ENCODE measurements at regions not wholly inside any gene's neighbourhood (a gene's known extent, or its start where the extent isn't known, plus 50 kb on each side); places are given as distances from the start of the nearest gene placed in this dataset.
"Not testable (repeated sequence)": the region's sequence is repeated elsewhere in the genome, so short reads cannot be mapped to it uniquely, and the experiment has no call there.

- H3K9me3 Mint-ChIP-seq (ENCODE audit: low read depth): no peaks in the 10 kb centered on the region
- intact Hi-C loops (cut with DNase I, micrococcal nuclease): loop anchor here in 1 of 2 experiments (2.0 kb wide), 1 partner anchor 15 kb away; no protein-coding TSS in a partner anchor
- ChIA-PET POLR2A (no interaction called here), CTCF (no interaction called here)
- no peak overlapping the region for H3K27ac Mint-ChIP-seq
- H3K27me3 Mint-ChIP-seq: no peaks in the 10 kb centered on the region
- DNase-seq: no peak
- no peaks in the 10 kb centered on the region for H3K4me1 Mint-ChIP-seq
- H3K36me3 Mint-ChIP-seq (ENCODE audit: low read depth): no peaks in the 10 kb centered on the region
- H3K4me3 Mint-ChIP-seq: no peak overlapping the region
- ATAC-seq: no peak
Measured at GRCh38 chr12:30191696-30192455, 408.1 kb upstream of the TMTC1 start.

DNA sequence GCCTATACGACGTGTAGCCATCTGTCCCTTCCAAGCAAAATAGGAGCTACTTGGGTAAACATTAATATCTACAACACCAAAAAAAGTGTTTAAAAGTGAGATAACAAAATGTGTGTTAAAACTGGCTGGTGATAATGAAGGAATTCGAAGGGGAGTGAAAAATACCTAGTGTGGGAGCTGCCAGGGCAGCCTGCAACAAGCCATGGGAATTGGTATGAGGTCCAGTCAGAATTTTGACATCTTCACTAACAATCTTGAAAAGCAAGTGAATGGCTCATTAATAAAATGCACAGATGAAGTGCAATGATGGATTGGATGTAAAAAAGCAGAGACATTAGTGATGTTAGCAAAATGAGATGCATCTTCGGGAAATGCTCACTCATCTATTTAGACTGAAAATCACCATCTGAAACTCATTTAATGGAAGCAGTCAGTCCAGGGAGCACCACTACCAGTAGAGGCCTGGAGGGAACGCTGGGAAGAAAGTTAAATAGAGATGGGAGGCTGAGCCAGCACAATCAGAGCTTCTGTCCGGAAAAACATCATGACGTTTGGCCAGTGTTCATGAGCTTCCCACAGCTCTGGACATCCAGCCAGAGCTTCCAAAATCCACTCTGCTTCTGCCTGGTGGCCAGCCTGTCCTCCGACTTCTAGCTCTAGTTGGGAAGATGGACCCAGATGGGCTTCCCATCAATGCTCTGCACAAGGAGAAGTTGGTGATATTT lies 405.0 kb upstream of the TMTC1 start:
- ChIA-PET CTCF (no interaction called here), POLR2A (no interaction called here)
- no peaks in the 10 kb centered on the region for H3K4me1 Mint-ChIP-seq
- DNase-seq: no peak
- no peak overlapping the region for H3K27ac Mint-ChIP-seq
- no peaks in the 10 kb centered on the region for H3K27me3 Mint-ChIP-seq
- H3K4me3 Mint-ChIP-seq: no peak overlapping the region
- no peaks in the 10 kb centered on the region for H3K9me3 Mint-ChIP-seq (ENCODE audit: low read depth)
- intact Hi-C loops (cut with DNase I, micrococcal nuclease): no loop called here
- no peaks in the 10 kb centered on the region for H3K36me3 Mint-ChIP-seq (ENCODE audit: low read depth)
- no peak for ATAC-seq

DNA sequence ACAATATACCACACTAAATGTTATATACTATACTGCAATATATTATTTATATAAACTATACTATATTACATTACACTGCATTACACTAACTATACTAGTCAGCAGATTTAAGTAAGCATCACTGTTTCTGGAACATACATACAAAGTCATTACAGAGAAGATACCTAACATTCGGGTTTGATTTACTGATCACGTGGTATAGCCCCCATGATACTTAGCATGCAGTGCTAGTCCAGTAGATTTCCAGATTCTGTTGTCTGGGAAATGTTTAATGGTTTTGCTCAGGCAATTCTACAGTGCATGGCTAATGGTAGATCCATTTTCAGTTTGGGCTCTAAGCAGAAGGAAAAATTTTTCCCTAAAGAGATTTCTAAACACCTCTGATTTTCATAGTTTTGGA lies 403.7 kb upstream of the TMTC1 start:
- no peaks in the 10 kb centered on the region for H3K27me3 Mint-ChIP-seq

GRCh38 chr12:30181334-30181733 lies 397.6 kb upstream of the TMTC1 start:
- DNase-seq (no peak), ATAC-seq (no peak)
- Mint-ChIP-seq H3K27ac (no peak overlapping the region), H3K9me3 (ENCODE audit: low read depth) (no peaks in the 10 kb centered on the region), H3K36me3 (ENCODE audit: low read depth) (no peaks in the 10 kb centered on the region), H3K27me3 (no peaks in the 10 kb centered on the region), H3K4me3 (no peak overlapping the region), H3K4me1 (no peaks in the 10 kb centered on the region)
- ChIA-PET CTCF (no interaction called here), POLR2A (no interaction called here)
- intact Hi-C loops (cut with DNase I, micrococcal nuclease): no loop called here

More for the DNA sequence above, 403.7 kb upstream of the TMTC1 start:
- intact Hi-C loops (cut with DNase I, micrococcal nuclease): no loop called here
- no peak for ATAC-seq
- no peak for DNase-seq
- no peaks in the 10 kb centered on the region for H3K36me3 Mint-ChIP-seq (ENCODE audit: low read depth)
- H3K4me1 Mint-ChIP-seq: no peaks in the 10 kb centered on the region
- ChIA-PET CTCF (no interaction called here), POLR2A (no interaction called here)
- H3K4me3 Mint-ChIP-seq: no peak overlapping the region
- H3K9me3 Mint-ChIP-seq (ENCODE audit: low read depth): no peaks in the 10 kb centered on the region
- no peak overlapping the region for H3K27ac Mint-ChIP-seq

- DNase-seq (no peak), ATAC-seq (no peak)
- H3K4me1 Mint-ChIP-seq: no peaks in the 10 kb centered on the region
- no peak overlapping the region for H3K4me3 Mint-ChIP-seq
- CTCF ChIA-PET: no interaction called here
- intact Hi-C loops (cut with DNase I, micrococcal nuclease): no loop called here
- H3K27ac Mint-ChIP-seq: no peak overlapping the region
- H3K9me3 Mint-ChIP-seq (ENCODE audit: low read depth): no peaks in the 10 kb centered on the region
- H3K36me3 Mint-ChIP-seq (ENCODE audit: low read depth): no peaks in the 10 kb centered on the region
- POLR2A ChIA-PET: no interaction called here
- H3K27me3 Mint-ChIP-seq: no peaks in the 10 kb centered on the region
Measured at GRCh38 chr12:30180602-30181001, 396.9 kb upstream of the TMTC1 start.

- no peak overlapping the region for H3K4me3 Mint-ChIP-seq
- no peaks in the 10 kb centered on the region for H3K9me3 Mint-ChIP-seq (ENCODE audit: low read depth)
Measured at GRCh38 chr12:30178916-30179315, 395.2 kb upstream of the TMTC1 start.

DNA sequence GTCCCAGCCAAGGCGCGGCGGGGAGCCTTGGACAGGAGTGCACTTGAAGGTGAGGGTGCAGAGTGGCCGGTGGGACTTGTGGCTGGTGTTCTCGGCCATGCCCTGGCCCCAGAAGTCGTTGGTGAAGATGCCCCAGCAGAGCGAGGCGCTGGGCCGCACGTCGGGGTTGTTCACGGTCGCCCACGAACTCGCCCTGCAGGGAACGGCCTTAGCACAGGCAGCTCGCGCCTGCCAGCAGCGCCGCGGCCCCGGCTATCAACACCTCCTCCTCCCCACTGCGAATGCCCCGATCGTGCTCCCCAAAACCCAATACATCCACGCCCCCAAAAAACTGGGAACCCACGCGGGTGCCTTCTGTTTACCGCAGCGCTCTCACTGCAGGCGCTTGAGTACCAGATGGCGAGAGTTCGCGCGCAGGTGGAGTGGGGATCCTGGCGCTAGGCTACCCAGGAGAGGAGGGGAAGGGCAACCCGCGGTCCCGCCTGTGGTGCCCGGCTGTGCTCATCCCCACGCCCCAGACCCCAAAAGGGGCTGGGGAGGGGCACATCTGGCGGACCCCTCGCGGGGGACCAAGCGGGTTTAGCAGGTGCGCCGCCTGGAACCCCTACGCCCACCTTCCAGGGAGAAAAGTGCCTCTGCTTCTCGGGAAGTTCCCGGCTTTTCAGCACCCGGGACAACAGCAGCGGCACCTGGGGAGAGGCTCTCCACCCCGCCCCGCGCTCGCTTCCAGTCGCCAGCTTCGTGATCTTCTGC lies 386.3 kb upstream of the TMTC1 start:
- Mint-ChIP-seq H3K27me3 (peaks cover 7% of the 10 kb centered on the region), H3K9me3 (ENCODE audit: low read depth) (no peaks in the 10 kb centered on the region), H3K27ac (no peak overlapping the region), H3K4me3 (no peak overlapping the region), H3K36me3 (ENCODE audit: low read depth) (no peaks in the 10 kb centered on the region), H3K4me1 (no peaks in the 10 kb centered on the region)
- CTCF ChIA-PET: no interaction called here
- POLR2A ChIA-PET: no interaction called here
- DNase-seq: no peak
- no peak for ATAC-seq
- intact Hi-C loops (cut with DNase I, micrococcal nuclease): no loop called here

More at GRCh38 chr12:30178916-30179315, 395.2 kb upstream of the TMTC1 start:
- no peaks in the 10 kb centered on the region for H3K4me1 Mint-ChIP-seq
- no peaks in the 10 kb centered on the region for H3K27me3 Mint-ChIP-seq
- H3K36me3 Mint-ChIP-seq (ENCODE audit: low read depth): no peaks in the 10 kb centered on the region
- ChIA-PET POLR2A (no interaction called here), CTCF (no interaction called here)
- intact Hi-C loops (cut with DNase I, micrococcal nuclease): loop anchor here in 1 of 2 experiments (5.0 kb wide), 1 partner anchor 38 kb away; no protein-coding TSS in a partner anchor
- no peak overlapping the region for H3K27ac Mint-ChIP-seq
- DNase-seq (no peak), ATAC-seq (no peak)

- DNase-seq (no peak), ATAC-seq (no peak)
- H3K4me3 Mint-ChIP-seq: no peak overlapping the region
- H3K36me3 Mint-ChIP-seq (ENCODE audit: low read depth): no peaks in the 10 kb centered on the region
- H3K27ac Mint-ChIP-seq: no peak overlapping the region
- peaks cover 4% of the 10 kb centered on the region for H3K27me3 Mint-ChIP-seq
- H3K9me3 Mint-ChIP-seq (ENCODE audit: low read depth): no peaks in the 10 kb centered on the region
- ChIA-PET POLR2A (no interaction called here), CTCF (no interaction called here)
- H3K4me1 Mint-ChIP-seq: no peaks in the 10 kb centered on the region
- intact Hi-C loops (cut with DNase I, micrococcal nuclease): no loop called here
Measured at GRCh38 chr12:30166006-30166795, 382.5 kb upstream of the TMTC1 start.

GRCh38 chr12:30164382-30165318 lies 380.9 kb upstream of the TMTC1 start:
- Mint-ChIP-seq H3K9me3 (ENCODE audit: low read depth) (no peaks in the 10 kb centered on the region), H3K27me3 (no peaks in the 10 kb centered on the region), H3K27ac (no peak overlapping the region), H3K36me3 (ENCODE audit: low read depth) (no peaks in the 10 kb centered on the region), H3K4me1 (no peaks in the 10 kb centered on the region), H3K4me3 (no peak overlapping the region)
- intact Hi-C loops (cut with DNase I, micrococcal nuclease): no loop called here
- POLR2A ChIA-PET: no interaction called here
- CTCF ChIA-PET: no interaction called here
- DNase-seq (no peak), ATAC-seq (no peak)

DNA sequence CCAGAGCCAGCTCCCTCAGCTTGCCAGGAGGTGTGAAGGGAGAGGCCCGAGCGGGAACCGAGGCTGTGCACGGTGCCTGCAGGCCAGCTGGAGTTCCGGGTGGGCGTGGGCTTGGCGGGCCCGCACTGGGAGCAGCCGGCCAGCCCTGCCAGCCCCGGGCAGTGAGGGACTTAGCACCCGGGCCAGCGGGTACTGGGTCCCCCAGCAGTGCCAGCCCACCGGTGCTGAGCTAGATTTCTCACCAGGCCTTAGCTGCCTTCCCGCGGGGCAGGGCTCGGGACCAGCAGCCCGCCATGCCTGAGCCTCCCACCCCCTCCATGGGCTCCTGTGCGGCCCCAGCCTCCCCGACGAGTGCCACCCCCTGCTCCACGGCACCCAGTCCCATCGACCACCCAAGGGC lies 373.1 kb upstream of the TMTC1 start:
- DNase-seq; POLR2A ChIA-PET; intact Hi-C loops (cut with DNase I, micrococcal nuclease); ATAC-seq; H3K4me3 Mint-ChIP-seq; CTCF ChIA-PET; H3K27ac Mint-ChIP-seq; H3K36me3 Mint-ChIP-seq (ENCODE audit: low read depth); H3K4me1 Mint-ChIP-seq; H3K27me3 Mint-ChIP-seq: not testable (repeated sequence)
- peaks cover 14% of the 10 kb centered on the region for H3K9me3 Mint-ChIP-seq (ENCODE audit: low read depth)
